ENCODE measurements at regions not wholly inside any gene's neighbourhood (a gene's known extent, or its start where the extent isn't known, plus 50 kb on each side); places are given as distances from the start of the nearest gene placed in this dataset.
A peak's percentile ranks its signal among the peaks of the same experiment; 100 is the strongest.

- 69 to 75% methylated on average over 1 of the region's 1 CpG for WGBS, 2 donors
Observed at GRCh38 chr9:69967344-69967743, 76.3 kb upstream of the MAMDC2 start.

GRCh38 chr9:69970001-69970533, 73.6 kb upstream of the MAMDC2 start:
- Histone ChIP-seq H3K9me3 (no peaks in the 10 kb centered on the region), H3K27ac (no peak overlapping the region), H3K27me3 (no peaks in the 10 kb centered on the region), H3K4me3 (replicated peaks in 1 of 3) (no peak overlapping the region), H3K4me1 (no peaks in the 10 kb centered on the region), H3K36me3 (no peaks in the 10 kb centered on the region)
- no peak for DNase-seq
- 77 to 90% methylated on average over 1 of the region's 1 CpG for WGBS, 2 donors
- intact Hi-C loops (cut with DNase I), result loop anchor here (2.0 kb wide), 1 partner anchor 143 kb away; no protein-coding TSS in a partner anchor
- no peak for TF ChIP-seq POLR2A (IDR thresholded peaks at IDR 0.05)
- TF ChIP-seq CTCF (IDR thresholded peaks at IDR 0.05), result no peak

More at GRCh38 chr9:69967344-69967743, 76.3 kb upstream of the MAMDC2 start:
- no peak for DNase-seq
- TF ChIP-seq CTCF (IDR thresholded peaks at IDR 0.05), result no peak
- TF ChIP-seq POLR2A (IDR thresholded peaks at IDR 0.05), result no peak
- Histone ChIP-seq H3K27me3 (no peaks in the 10 kb centered on the region), H3K4me1 (no peaks in the 10 kb centered on the region), H3K9me3 (no peaks in the 10 kb centered on the region), H3K27ac (no peak overlapping the region), H3K4me3 (replicated peaks in 1 of 3) (no peak overlapping the region), H3K36me3 (no peaks in the 10 kb centered on the region)
- intact Hi-C loops (cut with DNase I), result no loop called here

GRCh38 chr9:69971643-69972449, 71.8 kb upstream of the MAMDC2 start:
- no peaks in the 10 kb centered on the region for H3K27me3 ChIP-seq
- H3K4me3 ChIP-seq (replicated peaks in 1 of 3), result no peak overlapping the region

GRCh38 chr9:69975681-69976080, 68.0 kb upstream of the MAMDC2 start:
- 92% methylated on average over 4 of the region's 4 CpGs for WGBS, 2 donors
- TF ChIP-seq CTCF (IDR thresholded peaks at IDR 0.05) (no peak), POLR2A (IDR thresholded peaks at IDR 0.05) (no peak)
- H3K27me3 ChIP-seq, result no peaks in the 10 kb centered on the region
- no peak overlapping the region for H3K4me3 ChIP-seq (replicated peaks in 1 of 3)
- DNase-seq, result no peak
- H3K4me1 ChIP-seq, result no peaks in the 10 kb centered on the region
- H3K9me3 ChIP-seq, result no peaks in the 10 kb centered on the region
- no peaks in the 10 kb centered on the region for H3K36me3 ChIP-seq
- H3K27ac ChIP-seq, result no peak overlapping the region
- intact Hi-C loops (cut with DNase I), result no loop called here

More at GRCh38 chr9:69971643-69972449, 71.8 kb upstream of the MAMDC2 start:
- H3K9me3 ChIP-seq, result no peaks in the 10 kb centered on the region
- WGBS, 2 donors, result 44 to 45% methylated on average over 16 of the region's 16 CpGs
- peak; percentile 77 to 81 for DNase-seq
- intact Hi-C loops (cut with DNase I), result loop anchor here (2.0 kb wide), 1 partner anchor 141 kb away; no protein-coding TSS in a partner anchor
- no peaks in the 10 kb centered on the region for H3K4me1 ChIP-seq
- no peaks in the 10 kb centered on the region for H3K36me3 ChIP-seq
- H3K27ac ChIP-seq, result no peak overlapping the region
- TF ChIP-seq CTCF (IDR thresholded peaks at IDR 0.05), result peak; percentile 69 to 93 (median 80)
- no peak for TF ChIP-seq POLR2A (IDR thresholded peaks at IDR 0.05)

- no peak overlapping the region for H3K27ac ChIP-seq
- no peaks in the 10 kb centered on the region for H3K4me1 ChIP-seq
- H3K9me3 ChIP-seq, result no peaks in the 10 kb centered on the region
- no peaks in the 10 kb centered on the region for H3K27me3 ChIP-seq
- no peaks in the 10 kb centered on the region for H3K36me3 ChIP-seq
- TF ChIP-seq POLR2A (IDR thresholded peaks at IDR 0.05) (no peak), CTCF (IDR thresholded peaks at IDR 0.05) (no peak)
- 76 to 77% methylated on average over 4 of the region's 4 CpGs for WGBS, 2 donors
- intact Hi-C loops (cut with DNase I), result no loop called here
- no peak for DNase-seq
- H3K4me3 ChIP-seq (replicated peaks in 1 of 3), result no peak overlapping the region
Observed at GRCh38 chr9:69976152-69976551, 67.5 kb upstream of the MAMDC2 start.

Data from thyroid gland (tissue), 4 donors.